Left hindlimb (tissue), 1 donor: ENCODE measurements at regions not wholly inside any gene's neighbourhood (a gene's known extent, or its start where the extent isn't known, plus 50 kb on each side); places are given as distances from the start of the nearest gene placed in this dataset.
"Not testable (repeated sequence)": the region's sequence is repeated elsewhere in the genome, so short reads cannot be mapped to it uniquely, and the experiment has no call there.

Source experiments
- DNase-seq: peaks from one replicate; pipeline ENCODE4 v3.0.0-alpha.2; 2018

DNA sequence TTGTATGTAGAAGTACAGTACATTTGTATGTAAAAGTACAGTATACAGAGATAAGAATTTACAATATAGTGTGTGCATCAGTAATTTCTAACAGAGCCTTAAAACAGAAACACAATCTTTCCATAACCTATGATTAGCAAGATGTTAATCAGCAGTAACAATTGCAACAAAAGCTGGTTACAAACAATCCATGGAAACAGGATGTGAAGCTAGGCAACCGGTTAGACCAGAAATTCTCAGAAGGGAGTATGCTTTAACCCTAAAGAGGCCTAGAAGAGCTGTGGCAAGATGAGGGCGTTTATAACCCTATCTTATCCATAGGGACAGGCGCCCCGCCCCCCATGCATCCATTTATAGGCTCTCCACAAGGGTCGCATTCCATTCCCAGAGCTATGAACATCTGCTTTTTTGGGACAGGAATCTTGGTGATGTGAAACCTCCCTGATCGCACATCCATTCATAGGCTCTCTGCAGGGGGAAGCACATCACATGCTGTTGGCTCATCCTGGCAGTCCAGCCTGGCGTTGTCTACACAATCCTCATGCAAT lies 180.3 kb downstream of the PDGFRA start:
- peak; percentile 31 for DNase-seq

DNA sequence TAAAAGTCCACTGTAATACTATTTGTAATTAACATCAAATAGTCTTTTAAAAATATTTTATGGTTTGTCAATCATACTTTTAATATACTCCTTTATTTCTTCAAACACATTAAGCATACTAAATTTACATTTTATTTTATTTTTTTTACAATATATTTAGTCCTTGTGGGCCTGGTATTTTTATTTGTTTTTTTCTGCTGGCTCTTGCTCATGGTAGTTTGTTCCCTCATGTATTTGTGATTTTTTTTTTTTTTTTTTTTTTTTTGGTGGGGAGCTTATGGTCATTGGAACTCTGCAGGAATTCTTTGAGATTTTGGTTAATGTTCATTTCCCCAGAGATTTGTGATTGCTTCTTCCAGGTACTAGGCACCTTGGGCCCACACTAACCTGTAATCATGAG lies 185.5 kb downstream of the PDGFRA start:
- no peak for DNase-seq

DNA sequence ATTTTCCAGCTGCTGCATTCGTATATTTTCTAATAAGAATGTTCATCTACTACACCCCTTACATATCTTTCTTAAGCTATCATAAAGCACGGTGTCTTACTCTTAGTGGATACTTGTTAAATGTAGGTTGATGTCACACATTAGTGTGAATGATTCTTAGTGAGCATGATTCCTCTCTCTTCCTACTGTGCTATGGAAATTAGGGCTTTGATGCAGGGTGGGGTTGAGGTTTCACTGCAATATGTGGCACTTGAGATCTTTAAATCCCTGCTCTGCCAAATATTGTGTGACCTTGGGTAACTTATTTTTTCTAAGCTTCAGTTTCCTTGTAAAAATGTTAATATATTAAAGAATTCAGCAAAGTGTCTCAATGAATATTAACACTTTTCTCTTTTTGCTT lies 188.4 kb downstream of the PDGFRA start:
- no peak for DNase-seq

- DNase-seq, result no peak
Measured at GRCh38 chr4:54418468-54418867, 189.4 kb downstream of the PDGFRA start.

GRCh38 chr4:54423066-54423465 lies 194.0 kb downstream of the PDGFRA start:
- DNase-seq, result no peak

- DNase-seq, result no peak
Measured at GRCh38 chr4:54427826-54428225, 198.7 kb downstream of the PDGFRA start.

DNA sequence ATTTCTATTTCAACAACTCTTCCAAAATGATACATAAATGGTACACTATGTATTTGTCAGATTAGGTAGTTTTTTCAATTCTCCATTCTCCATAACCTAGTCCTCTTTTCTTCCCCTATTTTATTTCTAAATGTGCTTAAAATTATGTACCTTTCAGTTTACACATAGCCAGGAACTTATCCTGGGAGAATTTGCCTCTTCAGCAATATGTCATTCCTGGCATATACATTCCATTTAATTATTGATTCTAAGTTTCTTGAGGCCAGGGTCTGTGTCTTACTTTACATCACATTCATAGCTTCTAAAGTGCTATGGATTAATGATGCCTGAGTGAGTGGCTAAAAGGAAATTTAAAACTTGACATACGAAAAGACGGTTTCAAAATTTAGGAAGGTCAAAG lies 199.8 kb downstream of the PDGFRA start:
- DNase-seq, result no peak

DNA sequence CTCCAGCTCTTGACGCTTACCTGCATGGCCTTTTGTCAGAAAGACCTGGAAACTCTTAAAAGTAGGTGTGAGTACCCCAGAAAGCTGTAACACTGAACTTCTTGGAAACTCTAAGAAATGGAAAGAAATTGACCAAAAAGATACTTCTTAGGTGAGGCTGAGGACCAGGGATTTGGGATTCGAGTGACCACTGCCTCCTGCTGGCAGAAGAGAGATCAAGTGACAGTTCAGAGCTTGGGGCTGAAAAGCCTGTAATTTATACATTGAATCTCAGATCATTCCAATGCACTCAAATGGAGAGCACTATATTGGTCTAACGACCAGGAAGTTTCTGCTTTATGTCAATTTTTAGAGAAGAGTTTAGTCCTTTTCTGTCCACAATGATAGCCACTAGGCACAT lies 204.6 kb downstream of the PDGFRA start:
- DNase-seq, result no peak

DNA sequence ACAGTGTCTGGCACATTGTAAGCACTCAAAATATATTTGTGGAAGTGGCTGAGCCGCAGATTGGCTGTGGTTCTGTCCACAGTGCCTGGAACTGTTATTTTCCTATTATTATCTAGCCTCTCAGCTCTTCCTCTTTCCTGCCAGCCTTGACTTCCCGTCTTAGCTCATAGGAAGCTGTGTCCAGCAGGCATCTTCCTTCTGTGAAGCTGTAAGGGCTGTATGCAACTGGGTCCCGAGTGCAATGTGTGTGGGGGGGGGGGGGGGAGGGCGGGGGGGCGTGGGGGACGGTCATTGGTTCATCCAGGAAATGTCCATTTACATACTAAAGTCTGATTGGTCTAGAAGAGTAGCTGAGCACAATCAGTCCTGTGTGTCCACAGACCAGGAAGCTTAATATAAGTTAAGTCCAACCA lies 210.7 kb downstream of the PDGFRA start:
- peak; percentile 76 for DNase-seq

- peak; percentile 30 for DNase-seq
Measured at GRCh38 chr4:54440394-54441136, 211.5 kb downstream of the PDGFRA start.

DNA sequence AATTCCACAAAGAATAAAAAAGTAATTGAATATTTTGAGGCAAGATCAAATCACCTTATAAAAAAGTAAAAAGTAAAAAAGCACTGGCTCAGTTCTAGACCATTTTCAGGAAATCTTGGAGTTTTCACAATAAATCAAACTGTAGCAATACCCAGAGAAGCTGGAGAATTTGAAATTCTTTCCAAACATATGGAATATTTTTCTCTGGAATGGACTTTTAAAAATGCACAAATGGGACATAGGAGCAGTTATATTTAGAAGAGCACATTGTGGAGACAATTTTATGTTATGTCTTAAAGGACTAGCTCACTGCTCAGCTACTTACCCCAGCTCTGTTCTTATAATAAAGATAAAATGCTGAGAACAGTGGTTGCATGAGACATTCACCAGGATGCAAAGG lies 211.9 kb upstream of the KIT start:
- no peak for DNase-seq

DNA sequence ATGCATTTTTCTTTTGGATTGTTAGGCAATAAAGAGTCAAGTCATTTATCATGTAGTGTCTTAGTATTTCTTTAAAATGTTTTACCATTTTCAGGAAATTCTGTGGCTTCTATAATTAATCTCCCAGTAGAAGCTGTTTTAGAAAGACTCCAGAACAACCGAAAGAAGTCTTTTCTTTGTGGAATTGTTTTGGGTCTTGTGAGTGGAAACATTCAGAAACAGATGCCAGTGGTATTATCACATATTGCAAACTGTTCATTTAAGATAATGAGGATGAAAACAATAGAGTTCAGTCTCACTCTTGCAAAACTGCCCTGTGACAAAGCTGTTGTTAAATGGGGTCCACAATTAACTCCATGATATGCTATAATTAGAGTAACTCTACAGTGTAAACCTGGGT lies 211.2 kb upstream of the KIT start:
- DNase-seq, result no peak

GRCh38 chr4:54447304-54447703 lies 210.5 kb upstream of the KIT start:
- DNase-seq, result no peak

- no peak for DNase-seq
Measured at GRCh38 chr4:54449999-54450398, 207.8 kb upstream of the KIT start.

- DNase-seq, result not testable (repeated sequence)
Measured at GRCh38 chr4:54466960-54467359, 190.8 kb upstream of the KIT start.

- DNase-seq, result no peak
Measured at GRCh38 chr4:54473077-54473545, 184.6 kb upstream of the KIT start.

DNA sequence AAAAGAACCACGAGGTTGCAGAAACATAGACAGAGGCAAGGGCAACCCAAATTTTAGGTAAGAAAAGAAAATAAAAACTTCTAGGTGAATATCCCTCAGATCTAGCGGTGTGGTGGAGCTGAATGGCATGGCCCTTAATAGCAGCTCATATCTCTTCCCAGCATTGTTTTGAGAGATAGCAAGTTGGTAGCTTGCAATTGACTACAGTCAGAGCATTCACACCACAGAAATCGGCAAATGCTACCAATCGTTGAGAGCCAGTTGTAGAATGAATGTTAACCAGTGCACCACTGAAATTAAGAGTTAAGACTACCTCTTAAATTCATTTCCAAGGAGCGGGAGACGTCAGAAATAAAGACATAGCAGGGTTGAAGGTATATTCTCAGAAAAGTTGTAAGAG lies 184.0 kb upstream of the KIT start:
- no peak for DNase-seq

- DNase-seq, result no peak
Measured at GRCh38 chr4:54475546-54475945, 182.2 kb upstream of the KIT start.

GRCh38 chr4:54482529-54483200 lies 175.1 kb upstream of the KIT start:
- DNase-seq, result no peak

GRCh38 chr4:54484383-54484782 lies 173.4 kb upstream of the KIT start:
- DNase-seq, result no peak

GRCh38 chr4:54487491-54487890 lies 170.3 kb upstream of the KIT start:
- no peak for DNase-seq

- DNase-seq, result no peak
Measured at GRCh38 chr4:54493862-54494261, 163.9 kb upstream of the KIT start.

GRCh38 chr4:54495091-54495490 lies 162.7 kb upstream of the KIT start:
- no peak for DNase-seq

GRCh38 chr4:54495641-54496040 lies 162.1 kb upstream of the KIT start:
- DNase-seq, result no peak
